ENCODE measurements at regions not wholly inside any gene's neighbourhood (a gene's known extent, or its start where the extent isn't known, plus 50 kb on each side); places are given as distances from the start of the nearest gene placed in this dataset.

DNA sequence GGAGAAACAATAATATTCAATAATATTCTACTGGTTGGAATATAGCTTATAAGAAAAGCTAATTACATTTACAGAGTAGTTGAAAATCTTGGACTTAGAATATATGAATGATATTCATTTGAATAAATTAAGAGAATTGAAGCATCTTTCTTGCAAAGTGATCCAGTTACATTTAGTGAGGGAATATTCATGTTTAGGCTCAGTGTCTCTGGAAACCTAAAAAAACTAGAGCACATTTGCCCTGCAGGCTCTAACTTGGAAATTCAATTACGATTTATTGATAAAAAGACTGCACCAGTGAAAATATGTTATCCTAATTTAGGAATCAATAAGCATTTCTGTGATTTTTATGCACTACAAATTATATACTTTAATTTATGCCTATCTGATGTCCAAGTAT lies 58.3 kb upstream of the RAP1GDS1 start:
- no peak for DNase-seq
- TF ChIP-seq CTCF (IDR thresholded peaks at IDR 0.05): no peak
- TF ChIP-seq POLR2A (IDR thresholded peaks at IDR 0.05): no peak
- Histone ChIP-seq H3K4me3 (no peak overlapping the region), H3K4me1 (replicated peaks in 1 of 2) (no peaks in the 10 kb centered on the region), H3K27me3 (no peaks in the 10 kb centered on the region), H3K36me3 (replicated peaks in 1 of 2) (no peaks in the 10 kb centered on the region), H3K27ac (no peak overlapping the region), H3K9me3 (replicated peaks in 1 of 3) (no peaks in the 10 kb centered on the region)
- 71 to 98% (median 77%) methylated on average over 1 of the region's 1 CpG for WGBS, 4 donors
- intact Hi-C loops (cut with DNase I): no loop called here

DNA sequence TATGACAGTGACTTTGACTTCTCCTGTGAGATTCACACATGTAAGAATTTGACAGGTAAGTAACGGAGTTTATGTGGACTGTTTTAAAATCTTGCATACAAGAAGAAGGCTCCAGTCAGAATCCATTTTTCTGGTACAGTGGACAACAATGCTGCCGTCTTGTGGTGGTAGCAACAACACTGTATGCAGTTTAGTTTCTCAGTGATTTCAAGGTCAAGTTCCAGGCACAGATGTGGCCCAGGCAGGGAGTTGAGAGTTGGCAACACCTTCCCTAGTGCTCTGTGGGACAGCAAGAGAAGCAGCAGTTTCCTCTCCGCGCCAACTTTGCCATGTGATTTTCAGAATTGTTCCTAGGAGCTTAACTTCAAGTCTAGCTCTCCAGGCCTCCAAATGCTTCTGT lies 56.0 kb upstream of the STPG2 start:
- WGBS, 4 donors: 78 to 84% (median 81%) methylated on average over 3 to 4 of the region's 4 CpGs
- DNase-seq: peak in 5 of 7 donors; percentile 5 to 23 (median 13)
- TF ChIP-seq CTCF (IDR thresholded peaks at IDR 0.05): peak in 3 of 6 experiments; percentile 6 to 8 (median 7)
- no peak for TF ChIP-seq POLR2A (IDR thresholded peaks at IDR 0.05)
- Histone ChIP-seq H3K4me1 (replicated peaks in 1 of 2) (no peaks in the 10 kb centered on the region), H3K9me3 (replicated peaks in 1 of 3) (peaks cover 0 to 4% (median 0%) of the 10 kb centered on the region in 3 donors), H3K36me3 (replicated peaks in 1 of 2) (no peaks in the 10 kb centered on the region), H3K27ac (no peak overlapping the region), H3K4me3 (no peak overlapping the region), H3K27me3 (no peaks in the 10 kb centered on the region)
- intact Hi-C loops (cut with DNase I): no loop called here

DNA sequence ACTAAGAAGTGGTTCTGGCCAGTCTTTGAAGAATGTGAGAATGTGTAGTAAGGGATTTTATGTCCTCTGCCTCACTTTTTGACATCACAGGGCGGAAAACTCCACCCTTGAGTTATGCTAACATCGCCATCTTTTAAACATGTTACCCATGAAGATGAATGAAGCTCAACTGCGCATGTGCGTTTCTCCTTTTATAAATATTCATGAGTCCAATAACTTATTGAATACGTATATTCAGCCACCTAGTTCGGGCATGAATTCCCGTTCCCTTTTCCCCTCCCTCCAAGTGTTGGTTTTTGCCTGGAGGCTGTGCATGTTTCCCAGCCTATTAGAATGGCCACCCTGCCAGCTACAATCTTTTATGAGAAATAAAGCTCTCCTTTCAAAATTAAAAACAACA lies 51.7 kb upstream of the STPG2 start:
- no peak for DNase-seq
- Histone ChIP-seq H3K4me3 (no peak overlapping the region), H3K27me3 (no peaks in the 10 kb centered on the region), H3K4me1 (replicated peaks in 1 of 2) (no peaks in the 10 kb centered on the region), H3K36me3 (replicated peaks in 1 of 2) (no peaks in the 10 kb centered on the region), H3K9me3 (replicated peaks in 1 of 3) (peaks cover 0 to 4% (median 0%) of the 10 kb centered on the region in 3 donors), H3K27ac (no peak overlapping the region)
- intact Hi-C loops (cut with DNase I): no loop called here
- 91 to 95% (median 93%) methylated on average over 7 of the region's 7 CpGs for WGBS, 4 donors
- no peak for TF ChIP-seq CTCF (IDR thresholded peaks at IDR 0.05)
- TF ChIP-seq POLR2A (IDR thresholded peaks at IDR 0.05): no peak

GRCh38 chr4:98193459-98194105 lies 50.3 kb upstream of the STPG2 start:
- TF ChIP-seq CTCF (IDR thresholded peaks at IDR 0.05) (no peak), POLR2A (IDR thresholded peaks at IDR 0.05) (no peak)
- H3K27me3 ChIP-seq: no peaks in the 10 kb centered on the region
- no peak overlapping the region for H3K27ac ChIP-seq
- WGBS, 4 donors: 76 to 86% (median 79%) methylated on average over 8 of the region's 8 CpGs
- no peaks in the 10 kb centered on the region for H3K36me3 ChIP-seq (replicated peaks in 1 of 2)
- H3K9me3 ChIP-seq (replicated peaks in 1 of 3): peaks cover 0 to 4% (median 0%) of the 10 kb centered on the region in 3 donors
- no peak overlapping the region for H3K4me3 ChIP-seq
- H3K4me1 ChIP-seq (replicated peaks in 1 of 2): no peaks in the 10 kb centered on the region
- intact Hi-C loops (cut with DNase I): no loop called here
- DNase-seq: no peak
